WTC11 (cell line): ENCODE measurements at regions not wholly inside any gene's neighbourhood (a gene's known extent, or its start where the extent isn't known, plus 50 kb on each side); places are given as distances from the start of the nearest gene placed in this dataset.

Source experiments
- ATAC-seq: fragments of 200-7000 bp; cut with Tn5 transposase; 2 replicates; pipeline ENCODE4 v1.10.0; 2021; ENCODE audit warnings: mild to moderate bottlenecking, moderate library complexity
- CTCF ChIA-PET: fragments of 300-600 bp; sonication (Branson Sonifier 250); formaldehyde crosslinking; loops from one replicate; lab custom pipeline; 2021; ENCODE audit warnings: antibody characterized with exemption; lab: Charles Lee
- POLR2A ChIA-PET: fragments of 350-600 bp; sonication (Branson Sonifier 250); formaldehyde crosslinking; loops from one replicate; lab custom pipeline; 2021; ENCODE audit warnings: antibody characterized with exemption; lab: Charles Lee
- DNase-seq: peaks from one replicate; pipeline ENCODE4 v3.0.0; 2021; ENCODE audit warnings: low spot score
- H3K27ac Mint-ChIP-seq: 2 replicates; pipeline ENCODE4 v1.8.0; 2021; ENCODE audit warnings: mixed read lengths
- H3K27me3 Mint-ChIP-seq: 2 replicates; pipeline ENCODE4 v1.8.0; 2021; ENCODE audit warnings: low read depth, mild to moderate bottlenecking, moderate library complexity, mixed read lengths
- H3K36me3 Mint-ChIP-seq: 2 replicates; pipeline ENCODE4 v1.8.0; 2021; ENCODE audit warnings: mixed read lengths
- H3K4me1 Mint-ChIP-seq: 2 replicates; pipeline ENCODE4 v1.8.0; 2022; ENCODE audit warnings: mixed read lengths
- H3K4me3 Mint-ChIP-seq: 2 replicates; pipeline ENCODE4 v1.8.0; 2021; ENCODE audit warnings: mild to moderate bottlenecking, moderate library complexity, mixed read lengths
- H3K9me3 Mint-ChIP-seq: 2 replicates; pipeline ENCODE4 v1.8.0; 2021; ENCODE audit warnings: mixed read lengths
- CBFB ChIP-seq: sonication (generic); formaldehyde crosslinking; IDR thresholded peaks from 2 replicates; pipeline ENCODE4 v1.8.1; 2022; ENCODE audit warnings: mild to moderate bottlenecking, low read depth, missing genetic modification reagents
- HMGA2 ChIP-seq: fragments of 250-450 bp; sonication (Bioruptor Pico); IDR thresholded peaks from 2 replicates; pipeline ENCODE4 v1.4.0; 2021; ENCODE audit warnings: mild to moderate bottlenecking, moderate library complexity
- JAZF1 ChIP-seq: fragments of 250-450 bp; sonication (Bioruptor Pico); IDR thresholded peaks from 2 replicates; pipeline ENCODE4 v1.9.0; 2021; ENCODE audit warnings: moderate library complexity, mild to moderate bottlenecking, inconsistent platforms
- KAT7 ChIP-seq: sonication (generic); formaldehyde crosslinking; IDR thresholded peaks from 2 replicates; pipeline ENCODE4 v1.8.1; 2023; ENCODE audit warnings: missing genetic modification reagents, mild to moderate bottlenecking, borderline replicate concordance
- MLX ChIP-seq: sonication (generic); formaldehyde crosslinking; IDR thresholded peaks from 2 replicates; pipeline ENCODE4 v1.8.1; 2023; ENCODE audit warnings: mild to moderate bottlenecking, missing genetic modification reagents, moderate library complexity
- MXD4 ChIP-seq: fragments of 250-450 bp; sonication (Bioruptor Pico); IDR thresholded peaks from 2 replicates; pipeline ENCODE4 v1.8.0; 2021; ENCODE audit warnings: mild to moderate bottlenecking, moderate library complexity, borderline replicate concordance
- PRDM15 ChIP-seq: sonication (generic); formaldehyde crosslinking; IDR thresholded peaks from 2 replicates; pipeline ENCODE4 v1.8.0; 2022; ENCODE audit warnings: missing genetic modification reagents
- PREB ChIP-seq: sonication (generic); formaldehyde crosslinking; IDR thresholded peaks from 2 replicates; pipeline ENCODE4 v1.8.1; 2022; ENCODE audit warnings: mild to moderate bottlenecking, missing genetic modification reagents, moderate library complexity, borderline replicate concordance
- RELA ChIP-seq: sonication (generic); formaldehyde crosslinking; IDR thresholded peaks from 2 replicates; pipeline ENCODE4 v1.8.1; 2022; ENCODE audit warnings: missing genetic modification reagents, mild to moderate bottlenecking, borderline replicate concordance
- SP1 ChIP-seq: sonication (generic); formaldehyde crosslinking; conservative IDR thresholded peaks from 2 replicates; pipeline ENCODE4 v1.8.1; 2022; ENCODE audit warnings: missing genetic modification reagents
- ZBTB43 ChIP-seq: sonication (generic); formaldehyde crosslinking; IDR thresholded peaks from 2 replicates; pipeline ENCODE4 v1.8.1; 2023; ENCODE audit warnings: mild to moderate bottlenecking, missing genetic modification reagents
- ZNF219 ChIP-seq: sonication (generic); formaldehyde crosslinking; IDR thresholded peaks from 2 replicates; pipeline ENCODE4 v1.8.0; 2023; ENCODE audit warnings: missing genetic modification reagents, mild to moderate bottlenecking, borderline replicate concordance
- ZNF263 ChIP-seq: sonication (generic); formaldehyde crosslinking; IDR thresholded peaks from 2 replicates; pipeline ENCODE4 v1.8.1; 2022; ENCODE audit warnings: low read depth, mild to moderate bottlenecking, moderate library complexity, missing genetic modification reagents
- TF ChIP-seq, protein P1 (sequence below): sonication (generic); formaldehyde crosslinking; IDR thresholded peaks from 2 replicates; pipeline ENCODE4 v1.8.1; 2022; ENCODE audit warnings: missing genetic modification reagents, borderline replicate concordance

DNA sequence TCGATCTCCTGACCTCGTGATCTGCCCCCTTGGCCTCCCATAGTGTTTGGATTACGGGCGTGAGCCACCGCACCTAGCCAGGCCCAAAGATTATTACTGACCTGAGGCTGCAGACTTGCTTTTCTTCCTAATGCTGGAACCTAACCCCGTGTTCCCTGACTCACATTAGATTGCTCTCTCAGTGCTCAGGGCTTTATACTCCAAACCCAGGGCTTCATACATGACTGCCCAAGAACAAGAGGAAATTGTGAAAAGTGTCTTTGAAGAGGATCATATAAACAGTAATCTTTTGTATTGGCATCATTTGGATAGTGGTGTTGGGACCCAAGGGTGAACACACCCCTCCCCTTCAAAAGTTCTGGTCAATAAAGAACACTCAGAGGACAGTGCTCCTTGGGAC lies 233.3 kb upstream of the TAS2R1 start:
- H3K4me1 Mint-ChIP-seq: 0 out of 2 replicates have a peak, but pooled peaks cover 4% of the 10 kb centered on the region
- H3K27me3 Mint-ChIP-seq: no peaks in the 10 kb centered on the region; the same call in 1 of the 2 replicates
- H3K9me3 Mint-ChIP-seq: peaks cover 41% of the 10 kb centered on the region
- ChIA-PET CTCF (no interaction called here), POLR2A (no interaction called here)
- no peak overlapping the region for H3K27ac Mint-ChIP-seq
- TF ChIP-seq KAT7 (CRISPR knock-in tag) (no peak), ZNF263 (CRISPR knock-in tag) (no peak), CBFB (no peak), ZBTB43 (CRISPR knock-in tag) (no peak), HMGA2 (CRISPR knock-in tag) (no peak), MLX (CRISPR knock-in tag) (no peak)
- peaks cover 40% of the 10 kb centered on the region for H3K36me3 Mint-ChIP-seq
- no peak for ATAC-seq
- DNase-seq: no peak
- no peak overlapping the region for H3K4me3 Mint-ChIP-seq

- H3K27me3 Mint-ChIP-seq: no peaks in the 10 kb centered on the region
- H3K9me3 Mint-ChIP-seq: peaks cover 29% of the 10 kb centered on the region
- H3K4me1 Mint-ChIP-seq: 0 out of 2 replicates have a peak, but pooled peaks cover 4% of the 10 kb centered on the region
- POLR2A ChIA-PET: no interaction called here
- CTCF ChIA-PET: interaction anchor here (1.2 to 1.4 kb wide), 2 partner anchors 13 to 27 kb away, joined by 3 to 6 read pairs; no protein-coding TSS in a partner anchor
- ATAC-seq: peak; percentile 60
- H3K4me3 Mint-ChIP-seq: no peak overlapping the region
- DNase-seq: no peak
- TF ChIP-seq ZNF219: no peak
- no peak for TF ChIP-seq ZBTB43 (CRISPR knock-in tag)
- no peak for TF ChIP-seq JAZF1
- TF ChIP-seq PRDM15 (CRISPR knock-in tag): no peak
- TF ChIP-seq SP1: no peak
- TF ChIP-seq MXD4 (CRISPR knock-in tag): no peak
- TF ChIP-seq, protein P1, sequence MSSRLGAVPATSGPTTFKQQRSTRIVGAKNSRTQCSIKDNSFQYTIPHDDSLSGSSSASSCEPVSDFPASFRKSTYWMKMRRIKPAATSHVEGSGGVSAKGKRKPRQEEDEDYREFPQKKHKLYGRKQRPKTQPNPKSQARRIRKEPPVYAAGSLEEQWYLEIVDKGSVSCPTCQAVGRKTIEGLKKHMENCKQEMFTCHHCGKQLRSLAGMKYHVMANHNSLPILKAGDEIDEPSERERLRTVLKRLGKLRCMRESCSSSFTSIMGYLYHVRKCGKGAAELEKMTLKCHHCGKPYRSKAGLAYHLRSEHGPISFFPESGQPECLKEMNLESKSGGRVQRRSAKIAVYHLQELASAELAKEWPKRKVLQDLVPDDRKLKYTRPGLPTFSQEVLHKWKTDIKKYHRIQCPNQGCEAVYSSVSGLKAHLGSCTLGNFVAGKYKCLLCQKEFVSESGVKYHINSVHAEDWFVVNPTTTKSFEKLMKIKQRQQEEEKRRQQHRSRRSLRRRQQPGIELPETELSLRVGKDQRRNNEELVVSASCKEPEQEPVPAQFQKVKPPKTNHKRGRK (CRISPR knock-in tag): no peak
- no peak for TF ChIP-seq PREB (CRISPR knock-in tag)
- TF ChIP-seq RELA (CRISPR knock-in tag): no peak
- TF ChIP-seq, all 79 proteins: peak for 0
- peaks cover 23% of the 10 kb centered on the region for H3K36me3 Mint-ChIP-seq
- no peak overlapping the region for H3K27ac Mint-ChIP-seq
These were observed 231.6 kb upstream of the TAS2R1 start for GRCh38 chr5:9861666-9862256.
